ENCODE measurements at regions not wholly inside any gene's neighbourhood (a gene's known extent, or its start where the extent isn't known, plus 50 kb on each side); places are given as distances from the start of the nearest gene placed in this dataset.
"Not testable (repeated sequence)": the region's sequence is repeated elsewhere in the genome, so short reads cannot be mapped to it uniquely, and the experiment has no call there.

GRCh38 chr2:87196720-87197388, 175.2 kb upstream of the PLGLB1 start:
- not testable (repeated sequence) for DNase-seq (ENCODE audit: low read depth in 4 of 4, low spot score in 2 of 4)

DNA sequence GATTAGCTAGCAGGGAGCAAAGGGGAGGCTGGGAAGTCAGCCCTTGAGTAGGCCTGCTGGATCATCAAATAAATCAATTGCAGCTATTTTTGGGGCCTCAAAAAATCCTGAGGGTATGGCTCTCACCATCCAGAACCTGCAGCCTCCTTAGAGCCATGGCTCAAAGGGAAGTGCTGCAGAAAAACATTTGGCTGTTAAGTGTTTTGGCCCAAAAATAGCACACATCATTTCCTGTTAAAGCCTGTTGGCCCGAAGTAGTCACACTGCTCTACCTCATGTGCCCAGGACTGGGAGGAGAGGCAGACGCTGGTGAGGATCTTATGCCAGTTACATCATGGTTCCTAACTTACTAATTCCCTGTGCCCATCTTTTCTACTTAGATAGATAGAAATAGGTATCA, 176.8 kb upstream of the PLGLB1 start:
- not testable (repeated sequence) for DNase-seq (ENCODE audit: low read depth in 4 of 4, low spot score in 2 of 4)

DNA sequence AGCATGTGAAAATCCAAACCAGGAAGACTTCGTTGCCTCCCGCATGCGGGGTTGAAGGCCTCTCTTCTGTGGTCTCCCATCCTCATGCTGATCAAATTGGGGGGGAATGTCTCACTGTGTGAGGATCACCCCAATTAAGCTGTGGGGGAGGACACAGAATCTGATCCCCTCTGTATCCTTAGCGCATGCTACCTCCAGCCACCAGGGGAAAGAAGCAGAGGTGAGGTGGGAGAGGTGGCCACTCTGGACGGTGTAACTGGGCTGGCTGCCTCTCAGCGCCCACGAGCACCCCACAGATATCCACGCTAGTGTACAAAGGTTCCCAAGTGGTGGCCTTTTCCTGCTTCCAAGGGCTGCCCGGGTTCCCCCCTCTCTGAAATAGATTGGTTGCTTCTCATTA, 177.6 kb upstream of the PLGLB1 start:
- DNase-seq (ENCODE audit: low read depth in 4 of 4, low spot score in 2 of 4): not testable (repeated sequence)

- not testable (repeated sequence) for DNase-seq (ENCODE audit: low read depth in 4 of 4, low spot score in 2 of 4)
Measured at GRCh38 chr2:87204569-87205147, 183.0 kb upstream of the PLGLB1 start.

- DNase-seq (ENCODE audit: low read depth in 4 of 4, low spot score in 2 of 4): not testable (repeated sequence)
Measured at GRCh38 chr2:87212938-87213337, 191.3 kb upstream of the PLGLB1 start.

GRCh38 chr2:87217005-87217404, 195.4 kb upstream of the PLGLB1 start:
- not testable (repeated sequence) for DNase-seq (ENCODE audit: low read depth in 4 of 4, low spot score in 2 of 4)

GRCh38 chr2:87217741-87218410, 196.2 kb upstream of the PLGLB1 start:
- not testable (repeated sequence) for DNase-seq (ENCODE audit: low read depth in 4 of 4, low spot score in 2 of 4)

DNA sequence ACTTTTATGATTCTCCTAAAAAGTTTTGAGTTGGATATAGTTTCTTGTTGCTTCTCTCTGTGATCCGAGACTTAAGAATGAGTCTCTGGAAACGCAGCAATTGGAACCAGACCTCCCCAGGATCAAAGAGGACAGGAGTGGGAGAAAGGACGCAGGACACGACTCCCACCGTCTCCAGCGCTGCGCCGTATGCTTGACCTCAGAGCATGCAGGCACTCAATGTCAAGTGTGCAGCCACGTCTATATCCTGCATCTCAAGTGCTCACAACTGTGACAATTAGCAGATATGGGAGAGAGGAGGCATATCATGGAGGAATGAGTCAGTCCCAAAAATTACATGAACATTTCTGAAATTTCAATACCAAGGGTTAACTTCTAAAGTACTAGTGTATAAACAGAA, 199.0 kb upstream of the PLGLB1 start:
- DNase-seq (ENCODE audit: low read depth in 4 of 4, low spot score in 2 of 4): not testable (repeated sequence)

GRCh38 chr2:87222131-87222530, 200.5 kb upstream of the PLGLB1 start:
- DNase-seq (ENCODE audit: low read depth in 4 of 4, low spot score in 2 of 4): not testable (repeated sequence)

DNA sequence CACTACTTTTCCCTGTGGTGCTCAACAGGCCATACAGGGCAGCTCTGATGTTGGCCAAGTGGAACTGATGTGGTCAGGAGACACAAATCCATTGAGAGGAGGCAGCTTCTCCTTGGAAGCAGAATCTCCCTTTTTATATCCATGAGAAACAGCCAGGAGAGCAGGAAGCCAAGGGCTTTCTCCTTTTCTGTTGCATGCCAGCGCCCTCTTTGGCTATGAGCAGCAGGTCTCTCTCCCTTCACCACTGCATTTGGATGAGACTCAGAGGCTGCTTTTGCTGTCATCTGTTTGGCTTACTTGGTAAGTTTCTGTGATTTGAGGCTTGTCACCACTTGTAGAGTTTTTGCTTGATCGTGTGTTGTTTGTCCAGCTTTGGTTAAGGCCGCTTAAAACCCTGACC, 202.2 kb upstream of the PLGLB1 start:
- DNase-seq (ENCODE audit: low read depth in 4 of 4, low spot score in 2 of 4): not testable (repeated sequence)

GRCh38 chr2:87229091-87229689, 207.5 kb upstream of the PLGLB1 start:
- not testable (repeated sequence) for DNase-seq (ENCODE audit: low read depth in 4 of 4, low spot score in 2 of 4)

- DNase-seq (ENCODE audit: low read depth in 4 of 4, low spot score in 2 of 4): not testable (repeated sequence)
Measured at GRCh38 chr2:87229964-87230363, 208.3 kb upstream of the PLGLB1 start.

- DNase-seq (ENCODE audit: low read depth in 4 of 4, low spot score in 2 of 4): not testable (repeated sequence)
Measured at GRCh38 chr2:87235333-87235981, 213.8 kb upstream of the PLGLB1 start.

DNA sequence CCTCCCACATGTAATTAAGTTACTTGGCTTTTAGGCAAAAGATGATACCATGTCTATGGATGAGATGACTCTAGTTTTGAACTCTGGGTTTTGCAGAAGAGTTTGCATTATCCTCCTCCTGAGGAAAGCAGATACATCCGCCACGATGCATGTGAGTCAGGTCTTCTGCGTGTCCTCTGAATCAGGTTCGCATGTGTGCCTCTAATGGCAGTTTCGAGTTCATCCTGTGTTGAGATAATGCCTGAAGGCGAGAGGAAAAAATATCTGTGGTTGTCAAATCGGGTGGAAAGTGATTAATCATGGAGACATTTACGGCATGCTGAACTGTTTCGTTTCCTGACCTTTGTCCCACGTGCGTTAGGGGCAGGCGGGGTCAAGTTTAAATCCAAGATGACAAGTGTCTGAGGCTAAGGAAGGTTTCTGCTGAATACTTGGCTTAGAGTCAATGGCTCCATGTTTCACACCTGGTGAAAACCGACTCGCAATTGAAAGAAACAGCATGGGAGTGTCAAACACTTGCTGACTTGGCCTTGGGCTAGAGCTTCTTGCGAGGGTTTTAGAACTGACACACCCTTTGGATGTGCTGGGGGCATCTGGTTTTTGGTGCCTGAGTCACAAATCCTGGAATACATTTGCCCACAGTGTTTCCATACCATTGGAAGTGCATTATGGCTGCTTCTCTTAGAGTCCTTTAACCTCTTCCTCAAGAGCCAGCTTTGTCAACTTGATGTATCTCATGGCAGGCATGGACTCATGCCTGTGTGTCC, 216.1 kb upstream of the PLGLB1 start:
- not testable (repeated sequence) for DNase-seq (ENCODE audit: low read depth in 4 of 4, low spot score in 2 of 4)

- DNase-seq (ENCODE audit: low read depth in 4 of 4, low spot score in 2 of 4): not testable (repeated sequence)
Measured at GRCh38 chr2:87239558-87240215, 218.0 kb upstream of the PLGLB1 start.

GRCh38 chr2:87246066-87246717, 224.5 kb upstream of the PLGLB1 start:
- DNase-seq (ENCODE audit: low read depth in 4 of 4, low spot score in 2 of 4): not testable (repeated sequence)

DNA sequence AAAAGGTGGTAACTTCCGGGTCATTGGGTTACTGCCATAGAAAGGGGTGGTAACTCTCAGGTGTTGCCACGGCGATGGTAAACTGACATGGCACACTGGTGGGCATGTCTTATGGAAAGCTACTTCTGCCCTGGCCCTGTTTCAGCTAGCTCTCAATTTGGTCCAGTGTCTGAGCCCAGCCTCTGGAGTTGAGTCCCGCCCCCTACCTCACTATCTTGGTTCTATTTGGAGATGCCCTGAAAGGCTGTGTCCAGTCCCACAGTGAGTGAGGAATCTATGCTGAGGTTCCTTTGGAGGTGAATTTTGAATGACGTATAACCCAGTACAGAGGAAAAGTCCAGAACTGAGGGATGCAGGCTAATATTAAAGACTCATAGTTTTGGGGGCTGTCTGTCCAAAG, 230.4 kb upstream of the PLGLB1 start:
- not testable (repeated sequence) for DNase-seq (ENCODE audit: low read depth in 4 of 4, low spot score in 2 of 4)

DNA sequence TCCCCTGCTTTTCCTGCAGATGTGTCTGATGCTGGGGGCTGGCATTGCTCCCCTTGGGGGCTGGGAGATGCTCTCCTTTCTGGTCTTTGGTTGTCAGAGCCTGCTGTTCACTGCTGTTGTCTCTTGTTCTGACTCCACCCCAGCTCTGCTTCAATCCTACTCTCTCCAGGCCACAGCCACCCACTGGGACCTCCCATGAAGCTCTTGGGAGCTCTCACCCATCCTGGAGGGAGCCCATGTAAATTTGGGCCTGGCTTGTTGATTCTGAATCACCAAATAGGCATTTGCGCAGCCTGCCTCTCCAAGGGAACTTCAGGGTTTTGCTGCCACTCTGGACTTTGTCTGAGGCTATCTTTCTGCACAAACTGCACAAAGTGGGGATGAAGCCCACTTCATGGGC, 232.9 kb upstream of the PLGLB1 start:
- DNase-seq (ENCODE audit: low read depth in 4 of 4, low spot score in 2 of 4): not testable (repeated sequence)

GRCh38 chr2:87255410-87255809, 233.8 kb upstream of the PLGLB1 start:
- DNase-seq (ENCODE audit: low read depth in 4 of 4, low spot score in 2 of 4): not testable (repeated sequence)

Measured in left renal cortex interstitium (tissue), 4 donors.